ENCODE measurements at regions not wholly inside any gene's neighbourhood (a gene's known extent, or its start where the extent isn't known, plus 50 kb on each side); places are given as distances from the start of the nearest gene placed in this dataset.
"Not testable (repeated sequence)": the region's sequence is repeated elsewhere in the genome, so short reads cannot be mapped to it uniquely, and the experiment has no call there.

- DNase-seq = no peak
Measured at GRCh38 chr7:120053390-120053961, 219.5 kb upstream of the KCND2 start.

DNA sequence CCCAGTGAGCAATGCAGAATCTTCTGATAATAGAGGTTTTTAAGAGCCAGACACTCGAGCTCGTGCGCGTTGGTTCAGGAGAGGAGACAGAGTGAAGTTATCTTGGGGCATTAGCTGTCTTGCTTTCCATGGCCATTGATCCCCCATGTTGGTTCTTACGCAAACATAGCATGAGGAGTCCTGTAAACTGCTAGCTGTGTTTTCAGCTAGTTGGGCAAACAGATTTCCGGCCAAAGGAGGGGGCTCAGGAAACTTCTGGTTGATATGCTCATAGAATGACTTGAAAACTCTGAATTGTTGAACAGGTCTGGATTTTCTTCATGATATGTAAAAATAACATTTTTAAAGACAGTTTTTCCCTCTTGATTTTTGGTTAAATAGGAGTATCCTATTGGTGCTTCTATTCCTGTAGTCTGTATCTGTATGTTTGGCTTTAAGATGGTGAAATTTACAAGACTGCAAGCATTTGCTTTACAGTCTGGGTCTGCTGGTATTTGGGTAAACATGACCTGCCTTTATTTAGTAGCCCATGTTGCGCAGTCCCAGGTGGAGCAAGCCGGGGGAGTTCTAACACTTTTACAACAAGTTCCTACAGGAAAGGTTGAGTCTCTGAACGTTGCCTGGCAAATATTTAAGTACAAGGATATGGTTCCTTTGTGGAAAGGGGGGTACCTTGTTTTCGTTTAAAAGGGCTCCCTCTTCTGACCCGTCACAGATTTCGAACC, 218.4 kb upstream of the KCND2 start:
- no peak for DNase-seq

- no peak for DNase-seq
Measured at GRCh38 chr7:120055300-120055699, 217.7 kb upstream of the KCND2 start.

GRCh38 chr7:120056227-120056626, 216.7 kb upstream of the KCND2 start:
- DNase-seq = no peak

- no peak for DNase-seq
Measured at GRCh38 chr7:120059641-120060040, 213.3 kb upstream of the KCND2 start.

DNA sequence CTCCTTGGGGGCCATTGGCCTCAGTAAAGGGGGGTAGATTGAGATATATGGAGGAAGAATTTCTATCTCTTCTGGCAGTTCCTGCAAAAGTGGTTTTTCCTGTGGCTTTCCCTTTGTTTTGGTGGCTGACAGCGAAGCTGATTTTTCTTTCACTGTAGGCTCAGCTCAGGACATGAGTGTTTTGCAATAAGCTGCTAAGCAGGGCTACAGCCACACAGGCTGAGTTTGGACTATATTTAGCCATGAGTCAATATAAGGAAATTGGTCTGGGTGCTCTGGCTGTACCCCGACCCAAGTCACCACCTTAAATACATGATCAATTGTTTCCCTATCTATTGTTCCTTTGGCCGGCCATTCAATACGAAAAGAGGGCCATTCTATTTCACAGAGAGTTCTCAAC, 212.7 kb upstream of the KCND2 start:
- DNase-seq = no peak

GRCh38 chr7:120060875-120061274, 212.1 kb upstream of the KCND2 start:
- DNase-seq = no peak

DNA sequence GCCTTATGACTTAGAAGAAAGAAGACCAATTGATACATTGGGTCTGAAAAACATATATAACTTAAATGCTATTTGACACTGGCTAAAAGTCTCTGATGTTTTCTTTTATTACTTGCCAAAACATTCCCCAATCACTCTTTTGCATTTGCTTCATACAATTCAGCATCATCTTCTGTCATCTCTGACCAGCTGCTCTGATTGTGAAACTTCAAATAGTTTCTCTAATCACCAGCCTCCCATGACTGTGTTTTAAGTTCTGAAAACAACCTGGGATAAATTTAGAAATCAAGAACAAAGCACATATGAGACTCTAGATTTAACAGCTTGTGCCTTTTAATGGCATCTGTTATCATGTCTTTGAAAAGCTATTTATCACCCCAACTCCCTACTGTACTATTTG, 208.4 kb upstream of the KCND2 start:
- DNase-seq = no peak

DNA sequence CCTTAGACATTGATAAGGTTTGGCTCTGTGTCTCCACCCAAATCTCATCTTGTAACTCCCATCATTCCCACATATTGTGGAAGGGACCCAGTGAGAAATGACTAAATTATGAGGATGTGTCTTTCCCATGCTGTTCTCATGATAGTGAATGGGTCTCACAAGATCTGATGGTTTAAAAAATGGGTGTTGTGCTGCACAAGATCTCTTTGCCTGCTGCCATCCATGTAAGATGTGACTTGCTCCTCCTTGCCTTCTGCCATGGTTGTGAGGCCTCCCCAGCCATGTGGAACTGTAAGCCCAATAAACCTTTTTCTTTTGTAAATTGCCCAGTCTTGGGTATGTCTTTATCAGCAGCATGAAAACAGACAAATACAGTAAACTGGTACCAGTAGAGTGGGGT, 206.1 kb upstream of the KCND2 start:
- not testable (repeated sequence) for DNase-seq

DNA sequence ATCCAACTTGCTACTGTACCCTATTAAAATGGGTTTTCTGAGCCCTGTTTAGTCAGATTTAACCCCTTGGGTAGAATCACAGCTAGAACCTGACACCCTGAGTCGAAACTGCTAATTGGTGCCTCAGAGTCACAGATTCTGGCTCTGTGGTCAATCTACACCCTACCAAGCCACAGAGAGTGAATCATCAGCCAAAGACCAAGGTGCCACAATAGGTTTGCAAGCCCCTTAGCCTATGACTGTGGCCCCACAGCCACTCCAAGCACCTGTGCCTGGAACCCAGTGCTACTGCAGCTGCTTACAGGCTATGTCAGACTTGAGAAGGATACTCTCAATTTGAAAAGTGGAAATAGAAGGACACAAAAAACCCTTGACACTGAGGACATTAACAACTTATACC, 202.8 kb upstream of the KCND2 start:
- DNase-seq = no peak

- no peak for DNase-seq
Measured at GRCh38 chr7:120077777-120078176, 195.2 kb upstream of the KCND2 start.

DNA sequence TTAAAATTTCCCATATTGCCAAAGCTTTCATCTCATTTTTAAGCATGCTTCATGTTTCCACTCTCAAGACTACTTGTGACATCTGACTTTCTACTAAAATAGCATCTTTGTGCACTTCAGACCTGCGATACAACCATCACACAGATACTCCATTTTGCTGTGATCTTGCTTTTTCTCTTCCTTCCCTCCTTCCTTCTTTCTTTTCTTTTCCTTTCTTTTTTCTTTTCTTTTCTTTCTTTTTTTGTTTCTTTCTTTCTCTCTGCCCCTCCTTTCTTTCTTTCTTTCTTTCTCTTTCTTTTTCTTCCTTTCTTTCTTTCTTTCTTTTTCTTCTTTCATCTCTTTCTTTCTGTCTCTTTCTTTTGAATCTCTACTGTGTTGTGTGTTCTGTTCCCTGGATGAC, 194.0 kb upstream of the KCND2 start:
- DNase-seq = no peak

DNA sequence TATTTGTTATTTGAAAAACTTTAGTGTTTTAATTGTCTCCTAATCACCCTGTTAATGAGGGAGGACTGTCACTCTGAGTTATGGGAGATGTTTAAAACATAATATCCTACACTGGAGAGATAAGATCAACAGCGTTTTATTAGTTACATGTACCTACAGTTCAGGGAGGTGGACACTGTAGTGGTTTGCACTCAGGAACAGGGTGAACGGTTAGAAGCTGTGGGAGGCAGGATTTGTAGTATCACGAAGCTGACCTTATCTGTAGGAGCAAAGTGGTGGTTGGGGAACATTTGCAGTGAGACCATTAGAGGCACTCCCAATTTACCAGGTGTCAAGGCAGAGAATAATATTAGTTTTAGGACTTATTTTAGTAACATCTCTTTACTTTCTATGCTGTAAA, 193.3 kb upstream of the KCND2 start:
- no peak for DNase-seq

GRCh38 chr7:120086468-120086867, 186.5 kb upstream of the KCND2 start:
- DNase-seq = not testable (repeated sequence)

DNA sequence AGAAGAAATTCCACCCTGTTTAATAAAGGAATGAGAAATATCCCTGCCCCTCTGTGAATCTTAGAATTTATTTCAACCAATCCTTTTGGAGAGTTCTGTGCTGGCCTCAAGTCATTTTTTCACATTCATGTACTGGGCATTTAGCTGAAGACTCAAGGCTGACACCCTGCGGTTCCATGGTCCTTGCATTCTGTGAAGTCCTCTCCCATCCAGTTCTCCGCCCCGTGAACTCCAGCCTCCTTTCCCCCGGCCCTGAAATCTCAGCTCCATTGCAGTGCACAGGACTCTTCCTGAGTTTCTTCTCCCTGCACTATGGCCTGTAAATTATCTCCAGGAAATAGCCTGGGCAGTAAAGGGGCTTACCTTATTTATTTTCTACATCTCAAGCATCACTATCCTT, 183.0 kb upstream of the KCND2 start:
- no peak for DNase-seq

- no peak for DNase-seq
Measured at GRCh38 chr7:120091807-120092206, 181.2 kb upstream of the KCND2 start.

DNA sequence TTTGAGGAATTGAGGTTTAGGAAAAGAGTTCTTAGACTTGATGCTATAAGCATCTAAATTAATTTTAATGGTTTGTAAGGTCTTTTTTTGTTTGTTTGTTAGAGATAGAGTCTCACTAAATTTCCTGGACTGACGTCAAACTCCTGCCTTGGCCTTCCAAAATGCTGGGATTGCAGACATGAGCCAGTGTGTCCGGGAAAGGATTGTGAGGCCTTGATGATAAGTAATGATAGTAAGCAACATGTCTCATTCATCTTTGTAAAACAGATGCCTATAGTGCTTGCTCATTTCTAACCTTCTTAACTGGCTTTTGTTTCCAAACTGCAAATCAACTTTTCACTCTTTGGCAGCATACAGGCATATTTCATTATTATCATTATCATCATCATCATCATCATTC, 176.0 kb upstream of the KCND2 start:
- no peak for DNase-seq

DNA sequence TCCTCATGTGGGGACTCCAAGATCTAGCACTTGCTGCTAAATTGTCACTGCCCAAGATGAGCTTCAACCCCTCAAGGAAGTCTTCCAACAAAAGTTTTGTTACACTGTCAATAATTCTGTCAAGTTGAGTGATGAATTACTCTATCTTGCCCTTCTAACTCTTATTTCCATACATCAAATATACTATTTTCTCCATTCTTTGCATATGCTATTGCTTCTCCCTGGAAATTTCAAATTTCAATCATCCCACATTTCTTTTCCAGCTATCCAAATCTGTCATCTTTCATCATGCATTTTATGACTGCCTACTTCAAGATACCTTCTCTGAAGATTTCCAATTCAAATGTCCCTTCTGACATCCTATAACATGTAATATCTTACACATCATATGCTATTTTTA, 175.2 kb upstream of the KCND2 start:
- no peak for DNase-seq

GRCh38 chr7:120108376-120108775, 164.6 kb upstream of the KCND2 start:
- DNase-seq = no peak

DNA sequence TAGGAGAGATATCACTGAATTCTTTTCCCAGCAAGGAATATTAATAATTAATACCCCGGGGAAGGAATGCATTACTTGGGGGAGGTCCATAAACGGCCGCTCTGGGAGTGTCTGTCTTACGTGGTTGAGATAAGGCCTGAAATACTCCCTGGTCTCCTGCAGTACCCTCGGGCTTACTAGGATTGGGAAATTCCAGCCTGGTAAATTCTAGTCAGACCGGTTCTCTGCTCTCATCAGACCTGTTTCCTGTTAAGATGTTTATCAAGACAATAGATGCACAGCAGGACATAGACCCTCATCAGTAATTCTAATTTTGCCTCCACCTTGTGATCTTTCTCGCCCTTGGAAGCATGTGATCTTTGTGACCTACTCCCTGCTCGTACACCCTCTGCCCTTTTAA, 162.8 kb upstream of the KCND2 start:
- DNase-seq = no peak

DNA sequence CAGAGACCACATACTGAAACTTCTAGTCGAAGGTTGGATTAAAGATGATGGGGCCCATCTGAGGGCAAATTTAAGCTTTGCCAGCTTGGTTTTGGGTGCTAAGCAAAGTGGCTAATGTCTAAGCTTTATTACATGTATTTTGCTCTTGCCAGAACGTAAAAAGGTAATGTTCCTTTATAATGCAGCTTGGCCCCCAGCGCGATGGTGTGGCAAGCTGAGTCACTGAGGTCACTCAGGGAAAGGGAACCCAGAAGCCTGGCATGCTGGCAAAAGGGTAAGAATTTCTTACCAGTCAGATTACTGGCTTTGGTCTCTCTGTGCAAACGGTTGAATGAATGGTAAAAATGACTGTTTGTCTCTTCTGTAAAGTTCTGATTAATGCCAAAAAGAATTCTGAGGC, 158.3 kb upstream of the KCND2 start:
- no peak for DNase-seq

DNA sequence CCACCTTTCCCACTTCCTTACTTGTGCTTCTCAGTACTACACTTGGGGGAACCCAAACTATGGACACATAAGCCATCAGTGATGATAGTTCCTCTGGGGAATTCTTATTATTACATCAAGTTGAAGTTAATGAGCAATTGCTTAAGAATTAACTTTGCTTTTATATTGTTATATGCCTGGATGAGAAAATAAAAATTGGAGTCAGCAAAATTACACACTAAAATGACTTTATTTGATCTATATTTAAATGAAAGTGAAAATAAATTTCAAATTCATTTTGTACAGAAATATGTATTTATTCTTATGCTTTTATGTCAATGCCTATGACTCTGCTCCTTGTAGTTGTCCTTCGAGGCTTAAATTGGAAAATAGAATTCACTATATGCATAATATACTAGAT, 149.4 kb upstream of the KCND2 start:
- DNase-seq = no peak

- DNase-seq = no peak
Measured at GRCh38 chr7:120131096-120131839, 141.7 kb upstream of the KCND2 start.

GRCh38 chr7:120138497-120138896, 134.5 kb upstream of the KCND2 start:
- DNase-seq = no peak

All from COR-L47 (cell line).